ENCODE measurements at regions not wholly inside any gene's neighbourhood (a gene's known extent, or its start where the extent isn't known, plus 50 kb on each side); places are given as distances from the start of the nearest gene placed in this dataset.

GRCh38 chr1:115544131-115544530, 97.6 kb upstream of the VANGL1 start (continued):
- TF ChIP-seq CCAR2 (optimal IDR thresholded peaks at IDR 0.05; ENCODE audit: low read depth, low read length) (no peak), SATB2 (CRISPR knock-in tag; IDR thresholded peaks at IDR 0.05) (no peak), NPAS2 (CRISPR knock-in tag; IDR thresholded peaks at IDR 0.05; ENCODE audit: borderline replicate concordance) (no peak), MYC (CRISPR knock-in tag; IDR thresholded peaks at IDR 0.05; ENCODE audit: borderline replicate concordance) (no peak), BRCA1 (CRISPR knock-in tag; IDR thresholded peaks at IDR 0.05) (no peak), SETDB1 (CRISPR knock-in tag; IDR thresholded peaks at IDR 0.05; ENCODE audit: borderline replicate concordance) (no peak), KMT2A (CRISPR knock-in tag; IDR thresholded peaks at IDR 0.05) (no peak), NFYC (CRISPR knock-in tag; IDR thresholded peaks at IDR 0.05) (no peak), HBP1 (CRISPR knock-in tag; IDR thresholded peaks at IDR 0.05; ENCODE audit: low read depth) (no peak), ZFP91 (CRISPR knock-in tag; IDR thresholded peaks at IDR 0.05; ENCODE audit: borderline replicate concordance) (no peak)

GRCh38 chr1:115543247-115543646, 98.5 kb upstream of the VANGL1 start:
- Histone ChIP-seq H3K9ac (ENCODE audit: insufficient read depth, low read depth, low read length) (no peak overlapping the region), H3K4me1 (ENCODE audit: insufficient read depth, low read length) (peaks cover 13% of the 10 kb centered on the region), H3K4me2 (ENCODE audit: low read depth, low read length) (no peak overlapping the region), H3K4me3 (replicated peaks in 1 of 3; ENCODE audit: insufficient read depth in 1 of 3, low read depth in 2 of 3, low read length in 3 of 3) (no peak overlapping the region), H4K20me1 (ENCODE audit: insufficient read depth, low read length) (no peaks in the 10 kb centered on the region), H3K27me3 (ENCODE audit: control insufficient read depth in 1 of 2, insufficient read depth in 2 of 2, low read length in 2 of 2) (no peaks in the 10 kb centered on the region), H3K36me3 (replicated peaks in 1 of 2; ENCODE audit: control insufficient read depth in 1 of 2, insufficient read depth in 2 of 2, low read length in 2 of 2) (no peaks in the 10 kb centered on the region), H3K9me3 (ENCODE audit: low read length) (no peaks in the 10 kb centered on the region), H3K79me2 (ENCODE audit: insufficient read depth, low read length) (no peaks in the 10 kb centered on the region), H2AFZ (ENCODE audit: low read length) (no peak overlapping the region), H3K27ac (ENCODE audit: extremely low read length, insufficient read depth, low read length) (no peak overlapping the region)
- intact Hi-C loops (cut with micrococcal nuclease; ENCODE audit: unreplicated experiment) (loop anchor here (2.0 kb wide), 1 partner anchor 166 kb away; no protein-coding TSS in a partner anchor), in situ Hi-C loops (cut with HindIII; ENCODE audit: extremely low pct_ligation_motif_present, low pct_unique_long_range_greater_than_20kb) (loop anchor here (10.0 kb wide), 1 partner anchor 52 kb away; no protein-coding TSS in a partner anchor)
- no TSS peak for BruUV-seq (replicated peaks)
- no peak for FAIRE-seq
- ChIA-PET CTCF (ENCODE audit: low intra/inter-chr PET ratio, low total read pairs) (no interaction called here), POLR2A (no interaction called here)
- DNase-seq (ENCODE audit: low spot score) = no peak
- 4% methylated on average over 2 of the region's 2 CpGs for WGBS (ENCODE audit: low lambda C conversion rate)
- no peak for ATAC-seq
- TF ChIP-seq ZBTB4 (CRISPR knock-in tag; IDR thresholded peaks at IDR 0.05; ENCODE audit: borderline replicate concordance) (no peak), NFIB (CRISPR knock-in tag; IDR thresholded peaks at IDR 0.05; ENCODE audit: borderline replicate concordance) (no peak), ZNF326 (CRISPR knock-in tag; IDR thresholded peaks at IDR 0.05; ENCODE audit: borderline replicate concordance) (no peak), ZNF672 (CRISPR knock-in tag; IDR thresholded peaks at IDR 0.05) (no peak), NR2F1 (CRISPR knock-in tag; IDR thresholded peaks at IDR 0.05) (no peak), ZNF224 (CRISPR knock-in tag; IDR thresholded peaks at IDR 0.05) (no peak), HOXA5 (CRISPR knock-in tag; IDR thresholded peaks at IDR 0.05) (no peak), EZH2 (conservative IDR thresholded peaks at IDR 0.05; ENCODE audit: low read depth, low read length) (no peak), ZMYM3 (CRISPR knock-in tag; IDR thresholded peaks at IDR 0.05) (no peak), ASH2L (IDR thresholded peaks at IDR 0.05; ENCODE audit: insufficient read length, low read depth, low read length) (no peak)

All from HepG2 (cell line).